ENCODE measurements at regions not wholly inside any gene's neighbourhood (a gene's known extent, or its start where the extent isn't known, plus 50 kb on each side); places are given as distances from the start of the nearest gene placed in this dataset.
"Not testable (repeated sequence)": the region's sequence is repeated elsewhere in the genome, so short reads cannot be mapped to it uniquely, and the experiment has no call there.

DNA sequence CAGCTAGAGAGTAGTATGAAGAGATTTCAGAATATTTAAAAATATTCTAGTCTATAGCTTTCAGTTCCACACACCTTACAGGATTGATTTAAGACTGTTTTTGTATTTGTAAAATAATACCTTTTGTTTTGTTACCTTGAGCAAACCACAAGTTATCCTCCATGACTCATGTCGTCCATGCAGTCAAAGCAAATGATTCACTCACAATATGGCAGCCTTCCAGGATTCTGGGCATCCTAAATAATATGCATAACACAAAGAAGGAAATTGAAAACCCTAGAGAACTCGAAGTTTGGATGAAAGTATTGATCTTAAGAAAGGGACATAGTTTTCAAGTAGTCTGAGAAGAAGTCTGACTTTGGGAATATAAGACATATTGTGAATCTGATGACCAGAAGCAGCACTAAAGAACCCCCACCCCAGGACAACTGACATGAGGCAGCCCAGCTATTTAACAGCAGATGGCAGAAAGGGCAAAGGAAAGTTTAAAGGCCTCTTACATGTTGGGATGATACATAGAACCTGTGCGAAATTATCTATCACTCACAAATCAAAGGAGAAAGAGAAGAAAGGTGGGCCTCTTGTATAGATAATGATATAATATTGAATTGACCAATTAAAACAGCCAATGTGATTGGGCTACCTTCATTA, 857.9 kb downstream of the BRINP3 start:
- DNase-seq (ENCODE audit: insufficient read length, low spot score): no peak
- FAIRE-seq: peak; percentile 89
- TF ChIP-seq CTCF (IDR thresholded peaks at IDR 0.05; ENCODE audit: insufficient read depth, missing control alignments): no peak

GRCh38 chr1:189620471-189620870, 857.2 kb downstream of the BRINP3 start:
- DNase-seq (ENCODE audit: insufficient read length, low spot score): no peak
- peak; percentile 63 for FAIRE-seq
- no peak for TF ChIP-seq CTCF (IDR thresholded peaks at IDR 0.05; ENCODE audit: insufficient read depth, missing control alignments)

GRCh38 chr1:189623336-189623735, 854.3 kb downstream of the BRINP3 start:
- DNase-seq (ENCODE audit: insufficient read length, low spot score): no peak
- TF ChIP-seq CTCF (IDR thresholded peaks at IDR 0.05; ENCODE audit: insufficient read depth, missing control alignments): no peak
- FAIRE-seq: peak; percentile 87

GRCh38 chr1:189627427-189627826, 850.2 kb downstream of the BRINP3 start:
- no peak for DNase-seq (ENCODE audit: insufficient read length, low spot score)
- no peak for TF ChIP-seq CTCF (IDR thresholded peaks at IDR 0.05; ENCODE audit: insufficient read depth, missing control alignments)
- FAIRE-seq: peak; percentile 87

- DNase-seq (ENCODE audit: insufficient read length, low spot score): no peak
- no peak for FAIRE-seq
- TF ChIP-seq CTCF (IDR thresholded peaks at IDR 0.05; ENCODE audit: insufficient read depth, missing control alignments): no peak
Measured at GRCh38 chr1:189628857-189629256, 848.8 kb downstream of the BRINP3 start.

- TF ChIP-seq CTCF (IDR thresholded peaks at IDR 0.05; ENCODE audit: insufficient read depth, missing control alignments): no peak
- DNase-seq (ENCODE audit: insufficient read length, low spot score) (no peak), FAIRE-seq (no peak)
Measured at GRCh38 chr1:189633658-189634057, 844.0 kb downstream of the BRINP3 start.

DNA sequence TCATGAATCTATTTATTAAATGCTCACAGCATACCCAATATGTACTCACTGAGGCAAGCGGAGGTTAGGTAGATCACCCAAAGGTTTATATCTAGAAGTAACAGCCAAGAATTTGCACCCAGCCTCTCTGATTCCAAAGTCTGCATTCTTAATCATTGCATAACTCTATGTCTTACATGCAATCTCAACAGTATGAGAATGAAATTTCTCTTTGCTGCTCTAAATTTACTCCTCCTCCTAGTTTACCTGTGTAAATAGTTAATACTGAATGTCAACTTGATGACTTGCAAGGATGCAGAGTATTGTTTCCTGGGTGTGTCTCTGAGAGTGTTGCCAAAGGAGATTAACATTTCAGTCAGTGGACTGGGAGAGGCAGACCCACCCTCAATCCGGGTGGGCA, 840.6 kb downstream of the BRINP3 start:
- no peak for FAIRE-seq
- DNase-seq (ENCODE audit: insufficient read length, low spot score): no peak
- TF ChIP-seq CTCF (IDR thresholded peaks at IDR 0.05; ENCODE audit: insufficient read depth, missing control alignments): no peak

DNA sequence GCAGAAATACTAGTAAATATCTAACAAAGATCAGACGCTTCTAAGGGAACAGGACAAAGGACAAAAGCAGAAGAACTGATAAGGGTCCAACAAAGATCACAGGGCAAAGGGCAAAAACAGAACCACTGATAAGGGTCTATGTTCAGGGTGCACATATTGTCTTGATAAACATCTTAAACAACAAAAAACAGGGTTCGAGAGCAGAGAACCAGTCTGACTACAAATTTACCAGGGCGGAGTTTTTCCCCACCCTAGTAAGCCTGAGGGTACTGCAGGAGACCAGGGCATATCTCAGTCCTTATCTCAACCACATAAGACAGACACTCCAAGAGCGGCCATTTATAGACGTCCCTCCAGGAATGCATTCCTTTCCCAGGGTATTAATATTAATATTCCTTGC, 833.5 kb downstream of the BRINP3 start:
- DNase-seq (ENCODE audit: insufficient read length, low spot score); FAIRE-seq: not testable (repeated sequence)

All from D721Med (cell line).